ENCODE measurements at regions not wholly inside any gene's neighbourhood (a gene's known extent, or its start where the extent isn't known, plus 50 kb on each side); places are given as distances from the start of the nearest gene placed in this dataset.

DNA sequence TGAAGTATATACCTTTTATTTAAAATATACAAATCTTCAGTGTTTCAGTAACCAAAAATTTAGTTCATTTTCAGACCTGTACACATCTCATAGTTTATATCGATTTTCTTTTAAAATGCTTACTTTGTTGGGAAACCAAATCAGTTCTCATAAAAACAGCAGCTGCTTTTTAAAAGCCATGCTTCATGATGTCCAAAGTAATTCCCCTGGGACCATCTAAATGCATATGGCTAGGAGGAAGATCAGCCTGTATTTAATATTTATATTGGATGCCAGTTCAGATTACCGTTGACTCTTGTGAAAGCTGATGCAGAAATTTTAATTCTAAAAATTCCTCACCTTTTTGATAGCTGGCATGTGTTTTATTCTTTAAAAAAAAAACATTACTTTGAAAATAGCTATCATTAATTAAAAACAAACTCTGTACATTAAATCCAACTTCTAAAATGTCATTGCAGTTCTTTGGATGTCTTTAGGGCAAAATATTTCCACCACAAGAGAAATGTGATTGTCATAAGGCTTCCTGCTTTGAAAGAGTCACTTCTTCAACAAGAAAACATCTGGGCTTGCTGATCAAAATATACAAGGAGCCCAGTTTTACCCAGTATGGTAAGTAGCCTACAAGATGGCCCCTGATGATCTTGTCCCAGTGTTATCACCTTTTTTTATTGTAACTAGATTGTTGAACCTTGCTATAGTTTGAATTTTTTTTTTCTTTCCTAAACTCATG lies 1242.9 kb upstream of the CDH6 start:
- DNase-seq (ENCODE audit: low spot score), result no peak

DNA sequence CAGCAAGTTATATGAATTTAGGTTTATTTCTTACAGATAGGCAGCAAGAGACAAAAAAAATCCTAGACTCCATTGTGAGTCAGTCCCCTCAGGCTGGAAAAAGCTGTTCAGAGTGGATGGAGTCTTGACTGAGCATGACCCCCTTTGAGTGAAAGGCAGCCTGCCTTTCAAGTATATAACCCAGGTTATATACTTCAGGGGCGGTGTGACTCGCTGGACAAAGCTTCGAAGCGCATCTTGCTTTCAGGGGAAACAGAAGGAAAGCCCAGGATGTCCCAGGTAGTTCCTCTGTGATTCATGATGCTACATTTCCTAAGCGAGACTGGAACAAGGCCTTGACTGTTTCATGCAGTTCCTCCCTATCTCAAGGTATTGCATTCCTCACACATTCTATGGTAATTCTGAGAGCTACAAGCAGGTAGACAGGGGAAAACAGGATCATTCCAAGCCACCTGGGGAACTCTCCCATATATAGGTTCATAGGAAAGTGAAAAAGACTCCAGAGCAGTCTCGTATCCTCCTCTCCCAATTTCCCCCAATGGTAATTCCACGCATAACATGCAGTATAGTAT lies 1244.1 kb upstream of the CDH6 start:
- DNase-seq (ENCODE audit: low spot score), result no peak

DNA sequence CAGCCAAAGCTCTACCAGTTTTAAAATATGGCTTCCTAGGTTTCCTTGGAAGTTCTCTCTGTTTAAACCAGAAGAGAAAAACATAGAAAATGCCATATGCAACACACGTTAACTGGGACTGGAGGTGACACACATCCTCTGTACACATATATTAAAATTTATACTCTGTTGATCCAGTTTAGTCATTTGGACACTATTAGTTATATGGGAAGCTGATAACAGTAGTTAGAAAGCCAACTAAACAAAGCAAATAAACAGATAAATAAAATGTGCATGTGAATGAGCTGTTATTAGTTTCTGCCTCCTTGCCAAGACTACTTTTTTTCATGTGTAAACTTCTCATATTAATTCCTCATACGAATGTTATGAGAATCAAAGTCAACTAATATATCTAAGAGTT lies 1249.2 kb upstream of the CDH6 start:
- DNase-seq (ENCODE audit: low spot score), result no peak

DNA sequence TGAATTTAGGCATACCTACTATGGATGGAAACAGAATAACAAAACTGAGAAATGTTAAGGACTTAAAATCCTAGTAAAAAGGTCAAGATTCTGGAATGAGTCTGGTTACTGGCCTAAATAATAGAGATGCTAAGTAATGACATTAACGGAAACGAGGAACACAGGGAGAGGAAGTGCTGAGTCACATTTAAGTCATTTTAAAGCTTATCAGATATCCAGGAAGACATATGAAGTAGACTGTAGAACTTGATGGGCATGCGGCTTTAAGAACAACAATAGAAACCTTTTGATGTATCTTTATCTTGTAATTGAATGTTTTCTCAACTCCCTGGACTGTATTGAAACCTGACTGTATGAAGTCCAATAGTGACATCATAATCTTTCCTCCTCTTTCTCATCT lies 1251.4 kb upstream of the CDH6 start:
- no peak for DNase-seq (ENCODE audit: low spot score)

DNA sequence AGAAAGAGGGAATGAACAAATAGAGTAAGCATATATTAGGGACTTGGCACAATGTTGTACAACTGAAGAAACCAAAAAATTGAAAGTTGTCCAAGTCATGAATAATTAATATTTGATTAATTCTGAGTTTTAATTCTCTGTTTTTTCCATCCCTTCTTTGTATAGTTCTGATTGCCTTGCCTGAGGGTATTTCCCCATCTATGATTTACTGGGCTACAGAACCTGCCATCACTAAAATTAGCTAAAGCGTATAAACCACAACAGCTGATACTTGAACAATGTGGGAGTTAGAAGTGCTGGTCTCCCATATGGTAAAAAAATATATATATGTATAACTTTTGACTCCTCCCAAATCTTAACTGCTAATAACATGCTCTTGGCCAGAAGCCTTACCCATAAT lies 1253.5 kb upstream of the CDH6 start:
- DNase-seq (ENCODE audit: low spot score), result no peak

DNA sequence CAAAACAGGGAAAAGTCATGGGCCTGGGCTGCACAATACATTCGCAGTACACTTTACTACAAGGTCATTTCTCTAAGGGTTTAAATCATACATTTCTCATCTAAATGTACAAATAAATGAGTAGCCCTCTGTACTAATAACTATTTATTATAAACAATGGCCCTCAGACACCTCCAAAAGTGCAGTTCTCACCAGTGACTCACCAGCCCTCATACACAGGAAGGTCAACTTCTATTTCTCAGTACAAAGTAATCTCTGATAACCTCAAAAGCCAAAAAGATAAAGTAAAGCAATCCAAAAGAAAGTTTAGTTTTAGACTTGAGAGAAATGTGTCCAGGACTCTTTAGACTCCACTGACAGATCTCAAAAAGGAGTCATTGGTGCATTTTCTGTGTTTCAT lies 1258.1 kb upstream of the CDH6 start:
- DNase-seq (ENCODE audit: low spot score), result no peak

DNA sequence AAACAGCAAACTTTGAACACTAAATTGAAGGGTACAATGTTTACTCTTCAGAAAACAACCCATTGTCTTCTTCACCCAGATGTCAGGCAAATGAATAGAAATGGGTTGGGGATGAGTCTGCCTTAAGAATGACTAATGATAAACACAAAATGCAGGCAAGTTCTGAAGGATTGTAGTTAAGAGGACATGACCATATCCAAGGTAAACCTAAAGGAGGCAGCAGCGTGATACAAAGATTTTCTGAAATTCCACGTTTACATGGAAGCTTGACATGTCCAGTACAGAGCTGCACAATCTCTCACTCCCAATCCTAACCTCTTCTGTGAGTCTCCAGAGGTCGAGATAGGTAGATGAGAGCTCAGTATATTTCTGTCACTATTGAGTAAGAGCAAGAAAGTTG lies 1263.2 kb upstream of the CDH6 start:
- DNase-seq (ENCODE audit: low spot score), result no peak

DNA sequence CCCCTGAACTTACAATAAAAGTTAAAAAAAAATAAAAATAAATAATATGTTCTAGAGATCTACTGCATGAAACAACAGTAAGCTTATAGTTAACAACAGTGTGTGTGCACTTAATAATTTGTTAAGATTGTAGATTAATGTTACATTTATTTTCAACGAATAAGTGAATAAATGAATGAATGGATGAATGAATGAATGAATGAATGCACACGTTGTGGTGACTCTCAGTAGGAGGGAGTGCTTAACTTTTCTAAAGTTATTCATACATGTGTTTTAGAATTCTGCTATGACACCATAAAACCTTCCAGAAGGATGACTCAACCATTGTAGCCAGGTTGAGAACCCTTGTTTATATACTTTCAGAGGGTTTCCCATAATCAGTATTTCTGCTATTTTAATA lies 1269.4 kb upstream of the CDH6 start:
- DNase-seq (ENCODE audit: low spot score), result no peak

DNA sequence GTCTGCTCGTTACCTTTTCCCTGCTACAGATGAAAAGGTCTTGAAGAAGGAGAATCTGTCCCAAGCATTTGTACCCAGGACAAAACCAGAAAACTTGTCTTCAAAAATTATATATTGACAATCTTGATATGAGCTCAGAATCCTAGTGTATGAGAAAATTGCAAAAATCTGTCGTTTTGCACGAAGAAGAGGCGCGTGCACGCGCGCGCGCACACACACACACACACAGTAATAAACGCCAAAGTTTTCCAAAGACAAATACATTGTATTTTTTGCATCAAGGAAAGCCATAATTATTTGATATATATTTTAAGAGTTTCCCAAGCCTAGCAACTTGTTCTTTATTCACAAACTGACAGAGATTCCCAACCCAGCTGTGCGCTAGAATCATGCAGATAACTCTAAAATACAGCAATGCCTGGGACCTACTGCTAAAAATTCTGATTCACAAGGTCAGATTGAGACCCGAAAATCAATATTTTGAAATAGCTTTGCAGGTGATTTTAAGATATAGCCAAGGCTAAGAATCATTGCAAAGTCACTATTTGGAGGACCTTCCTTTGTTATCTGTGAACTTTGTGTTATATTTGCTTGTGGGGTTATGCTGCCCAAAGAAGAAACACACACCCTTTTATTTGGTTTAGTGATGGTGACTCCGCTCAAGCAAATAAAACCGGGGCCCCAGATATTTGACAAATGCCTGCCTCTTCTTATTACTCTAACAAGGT lies 1287.7 kb upstream of the CDH6 start:
- DNase-seq (ENCODE audit: low spot score), result no peak

DNA sequence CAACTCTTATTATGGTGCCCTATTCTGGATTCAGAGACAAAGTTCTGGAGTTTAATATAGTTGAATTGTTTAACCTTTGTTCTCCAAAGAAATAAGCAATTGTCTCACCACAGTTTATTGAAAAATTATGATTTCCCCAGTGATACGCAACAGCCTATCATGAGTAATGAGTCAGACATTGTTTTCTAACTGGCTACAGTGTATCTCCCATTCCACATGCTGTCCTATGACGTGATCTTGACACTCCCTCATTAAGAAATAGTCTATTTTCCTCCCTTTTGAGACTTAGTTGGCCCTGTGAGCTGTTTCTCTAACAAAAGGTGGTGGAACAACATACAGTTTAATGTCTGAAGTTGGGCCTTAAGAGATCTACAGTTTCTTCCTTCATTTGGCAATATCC lies 1290.6 kb upstream of the CDH6 start:
- no peak for DNase-seq (ENCODE audit: low spot score)

DNA sequence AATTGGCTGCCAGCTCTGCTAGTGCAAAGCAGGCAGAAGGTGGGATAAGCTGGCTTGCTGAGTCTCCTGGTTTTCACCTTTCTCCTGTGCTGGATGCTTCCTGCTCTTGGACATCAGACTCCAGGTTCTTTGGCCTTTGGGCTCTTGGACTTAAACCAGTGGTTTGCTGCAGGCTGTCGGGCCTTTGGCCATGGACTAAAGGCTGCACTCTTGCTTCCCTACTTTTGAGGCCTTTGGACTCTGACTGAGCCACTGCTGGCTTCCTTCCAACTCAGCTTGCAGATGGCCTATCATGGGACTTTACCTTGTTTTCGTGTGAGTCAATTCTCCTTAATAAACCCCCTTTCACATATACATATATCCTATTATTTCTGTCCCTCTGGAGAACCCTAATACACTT lies 1293.9 kb upstream of the CDH6 start:
- DNase-seq (ENCODE audit: low spot score), result no peak

DNA sequence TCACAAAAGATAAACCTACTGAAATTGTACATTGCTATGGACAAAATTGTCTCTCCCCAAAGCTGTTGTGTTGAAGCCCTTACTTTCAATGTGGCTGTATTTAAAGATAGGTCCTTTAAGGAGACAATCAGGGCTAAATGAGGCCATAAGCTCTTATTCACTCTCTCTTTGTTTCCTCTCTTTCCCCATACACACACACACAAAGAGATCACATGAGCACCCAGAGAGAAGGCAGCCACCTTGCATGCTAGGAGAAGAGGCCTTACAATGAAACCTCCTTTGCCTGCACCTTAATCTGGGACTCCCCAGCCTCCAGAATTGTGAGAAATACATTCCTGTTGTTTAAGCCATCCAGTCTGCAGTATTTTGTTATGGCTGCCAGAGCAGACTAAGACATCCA lies 1295.6 kb upstream of the CDH6 start:
- no peak for DNase-seq (ENCODE audit: low spot score)

DNA sequence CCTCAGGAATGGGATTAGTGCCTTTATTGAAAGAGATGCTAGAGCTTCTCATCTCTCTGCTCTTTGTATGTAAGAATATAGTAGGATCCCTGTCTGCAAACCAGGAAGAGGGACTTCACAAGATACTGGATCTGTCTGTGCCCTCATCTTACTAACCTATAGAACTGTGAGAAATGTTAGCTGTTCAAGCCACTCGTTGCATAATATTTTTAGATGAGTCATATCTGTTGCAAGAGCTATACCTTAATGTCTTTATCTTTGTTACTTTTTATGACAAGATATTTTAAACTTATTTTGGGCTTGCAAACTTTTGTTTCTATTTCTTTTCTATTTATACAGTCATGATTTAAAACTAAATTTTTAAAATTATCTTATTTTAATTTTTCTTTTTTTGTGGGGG lies 1296.8 kb upstream of the CDH6 start:
- no peak for DNase-seq (ENCODE audit: low spot score)

DNA sequence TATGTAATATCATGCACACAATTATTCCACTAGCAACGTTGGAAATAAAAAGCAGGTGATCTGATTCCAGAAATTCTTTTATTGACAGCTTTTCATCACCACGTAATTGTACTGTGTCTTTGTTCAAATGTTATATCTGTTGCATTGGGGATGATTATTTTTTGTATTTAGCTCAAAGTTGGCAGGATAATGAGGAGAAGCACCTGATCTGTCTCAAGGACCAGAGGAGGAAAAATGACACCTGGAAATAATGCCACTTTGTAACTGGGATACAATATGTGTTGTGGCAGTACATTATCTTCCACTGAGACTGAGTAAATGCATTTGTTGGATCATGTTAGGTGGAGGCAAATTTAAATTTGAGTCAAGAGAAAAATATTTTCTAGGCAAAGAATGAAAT lies 1298.8 kb upstream of the CDH6 start:
- DNase-seq (ENCODE audit: low spot score), result no peak

DNA sequence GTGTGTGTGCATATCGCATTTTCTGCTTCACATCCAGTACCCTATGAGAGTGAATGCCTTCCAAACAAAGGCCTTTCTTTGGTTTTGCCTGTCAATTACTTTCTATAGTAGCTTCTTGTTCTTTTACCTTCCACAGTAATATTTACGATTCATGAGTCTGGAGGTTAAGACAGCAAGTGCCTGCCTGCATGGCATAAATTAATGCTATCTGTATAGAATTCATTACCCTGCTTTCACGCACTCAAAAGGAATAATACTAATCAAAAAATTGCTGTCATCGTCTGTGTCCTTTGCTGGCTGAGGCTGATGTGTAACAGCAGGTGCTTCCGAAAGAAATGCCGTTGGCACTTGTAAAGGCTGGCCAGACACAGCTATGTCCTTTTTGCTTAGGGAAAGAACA lies 1304.4 kb upstream of the CDH6 start:
- DNase-seq (ENCODE audit: low spot score), result no peak

DNA sequence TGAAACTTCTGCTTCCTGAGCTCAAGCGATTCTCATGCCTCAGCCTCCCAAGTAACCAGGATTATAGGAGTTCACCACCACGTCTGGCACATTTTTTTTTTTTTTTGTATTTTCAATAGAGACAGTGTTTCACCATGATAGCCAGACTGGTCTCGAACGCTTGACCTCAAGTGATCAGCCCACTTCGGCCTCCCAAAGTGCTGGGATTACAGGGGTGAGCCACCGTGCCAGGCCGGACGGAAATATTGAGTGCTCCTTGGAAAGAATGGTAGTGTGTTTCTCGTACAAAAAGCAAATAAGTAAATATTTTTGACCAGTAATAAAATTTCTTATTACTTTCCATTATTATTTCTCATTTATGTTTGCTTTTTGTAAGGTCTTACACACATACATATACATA lies 1307.9 kb upstream of the CDH6 start:
- DNase-seq (ENCODE audit: low spot score), result no peak

DNA sequence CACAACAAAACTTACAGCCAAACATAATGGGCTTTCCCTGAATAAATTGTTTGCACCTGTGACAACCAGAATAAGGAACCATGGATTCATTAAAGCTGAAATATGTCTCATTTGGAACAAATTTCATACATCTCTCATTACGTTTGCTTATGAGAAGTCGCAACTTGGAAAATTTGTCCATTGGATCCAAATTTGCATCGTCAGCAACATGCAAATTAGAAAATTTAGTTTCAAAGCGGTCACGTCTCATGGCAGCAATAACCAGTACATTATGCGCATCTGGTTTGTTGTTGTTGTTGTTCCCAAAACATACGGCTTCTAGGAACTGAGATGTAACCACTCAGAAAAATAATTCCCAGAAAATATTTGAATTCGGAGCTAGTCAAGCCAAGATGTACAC lies 1311.5 kb upstream of the CDH6 start:
- no peak for DNase-seq (ENCODE audit: low spot score)

DNA sequence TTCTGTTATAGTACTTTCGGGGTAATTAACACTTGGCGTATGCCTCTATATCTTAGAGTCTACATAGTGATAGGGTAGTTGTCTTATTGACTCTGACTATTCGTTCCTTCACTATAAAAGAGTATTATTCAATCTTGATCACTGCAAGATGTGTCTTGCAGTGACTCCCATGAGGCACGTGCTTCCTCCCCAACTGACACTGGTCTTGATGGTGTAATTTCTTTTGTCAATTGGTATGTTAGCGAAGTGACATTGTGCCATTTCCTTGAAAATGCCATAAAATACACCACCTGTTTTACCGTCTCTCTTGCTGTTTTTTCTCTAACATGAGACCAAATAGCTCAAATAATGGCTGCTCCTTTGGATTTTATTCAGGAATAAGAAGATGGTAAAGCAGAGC lies 1314.1 kb upstream of the CDH6 start:
- no peak for DNase-seq (ENCODE audit: low spot score)

DNA sequence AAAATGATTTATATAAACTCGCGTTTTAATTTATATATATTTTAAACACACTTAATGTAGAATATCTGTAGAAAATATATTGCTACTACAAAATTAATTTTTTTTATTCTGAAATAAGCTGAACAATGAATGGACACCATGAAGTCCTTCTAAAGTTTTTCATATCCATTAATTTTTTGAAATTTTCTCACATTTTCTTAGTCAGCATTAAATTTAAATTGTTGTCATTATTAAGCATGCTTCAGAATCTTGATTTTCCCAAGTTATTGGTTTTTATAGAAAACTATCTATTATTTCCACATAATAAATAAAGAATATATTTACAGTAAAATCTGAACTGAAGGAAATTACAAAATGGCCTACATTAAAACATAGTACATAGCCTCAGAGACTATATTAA lies 1314.9 kb upstream of the CDH6 start:
- DNase-seq (ENCODE audit: low spot score), result no peak

DNA sequence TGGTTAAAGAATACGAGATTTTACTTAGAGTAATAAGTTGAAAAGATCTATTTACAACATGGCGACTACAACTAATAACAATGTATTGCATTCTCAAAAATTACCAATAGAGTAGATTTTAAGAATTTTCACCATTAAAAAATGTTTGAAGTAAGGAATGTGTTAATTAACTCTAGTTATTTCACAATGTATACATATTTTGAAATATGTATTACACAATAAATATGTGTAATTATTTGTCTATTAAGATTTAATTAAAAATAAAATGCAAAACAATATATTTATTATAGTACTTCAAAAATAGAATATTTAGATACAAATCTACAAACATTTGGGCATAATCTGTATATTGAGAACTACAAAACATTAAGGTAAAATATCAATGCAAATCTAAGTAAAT lies 1326.3 kb upstream of the CDH6 start:
- DNase-seq (ENCODE audit: low spot score), result no peak

DNA sequence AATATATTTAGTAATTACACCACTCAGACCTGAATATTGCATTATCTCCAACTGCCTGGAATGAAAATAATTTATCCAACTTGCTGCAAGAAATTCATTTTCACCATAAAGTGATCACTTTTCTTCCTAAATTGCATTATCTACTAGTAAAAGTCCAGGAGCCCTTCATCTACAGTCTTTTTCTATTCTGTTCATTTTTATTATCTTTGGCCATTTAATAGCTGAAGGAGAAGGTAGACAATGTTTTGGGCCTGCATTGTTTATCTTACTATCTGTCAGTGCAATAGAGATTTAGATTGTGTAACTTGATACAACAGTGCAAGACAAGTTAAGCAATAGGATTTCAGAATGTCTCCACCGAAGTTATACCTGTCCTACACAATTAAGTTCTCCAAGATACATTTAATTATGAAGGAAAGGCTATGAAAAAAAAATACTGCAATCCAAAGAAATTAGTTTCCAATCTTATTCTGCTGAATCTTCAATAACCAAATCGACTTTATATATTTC lies 1339.7 kb upstream of the CDH6 start:
- DNase-seq (ENCODE audit: low spot score), result no peak

DNA sequence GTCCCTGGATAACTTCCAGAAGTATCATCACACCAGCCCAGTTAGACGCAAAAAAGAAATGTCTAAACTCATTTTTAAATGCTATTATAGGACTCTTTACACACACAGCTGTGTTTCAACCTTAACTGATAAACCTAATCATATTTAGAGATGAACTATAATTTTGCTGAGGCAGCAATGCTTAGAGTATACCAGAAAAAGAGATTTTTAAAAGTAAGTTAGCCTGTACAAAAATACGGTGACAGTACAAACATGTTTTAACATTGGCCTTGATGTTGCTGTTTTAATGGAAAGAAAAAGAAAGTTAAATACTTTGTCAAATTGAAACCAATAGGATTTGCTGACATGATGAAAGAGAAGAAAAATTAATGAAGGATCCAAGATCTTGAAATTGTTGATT lies 1341.2 kb upstream of the CDH6 start:
- DNase-seq (ENCODE audit: low spot score), result no peak

DNA sequence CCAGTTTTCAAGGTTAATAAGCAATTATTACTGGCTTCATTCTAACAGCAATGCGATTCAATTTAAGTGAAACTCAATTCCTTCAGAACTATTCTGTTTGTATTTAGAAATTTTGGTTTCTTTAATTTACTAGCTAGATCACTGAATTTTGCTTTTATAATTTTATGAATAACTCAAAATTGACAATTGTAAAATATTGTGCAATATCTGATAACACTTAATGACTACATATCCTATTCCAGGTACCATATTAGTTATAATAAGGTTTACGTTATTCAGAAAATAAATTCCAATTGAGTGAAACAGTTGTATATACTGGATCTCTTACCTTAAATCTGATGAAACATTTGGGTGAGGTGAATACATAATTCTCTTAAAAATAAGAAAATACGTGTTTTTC lies 1348.3 kb upstream of the CDH6 start:
- DNase-seq (ENCODE audit: low spot score), result no peak

DNA sequence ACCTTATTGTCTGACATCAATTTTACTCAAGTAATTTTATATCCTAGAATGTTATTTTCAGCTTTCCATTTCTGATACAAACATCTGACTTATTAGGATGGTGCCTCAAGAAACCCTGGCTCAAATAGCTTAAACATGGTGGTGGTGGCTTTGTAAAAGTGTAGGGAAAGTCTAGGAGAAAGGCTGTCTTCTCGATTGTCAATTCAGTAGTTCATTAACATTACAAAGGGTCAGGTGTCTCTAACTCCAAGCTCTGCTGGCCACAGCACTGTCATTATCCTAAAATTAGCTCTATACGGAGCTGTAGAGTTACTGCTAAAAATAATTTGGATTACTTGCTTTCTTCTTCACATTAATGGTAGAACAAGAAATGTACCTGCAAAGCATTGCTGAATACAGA lies 1360.1 kb upstream of the CDH6 start:
- no peak for DNase-seq (ENCODE audit: low spot score)
